Activated CD8-positive, alpha-beta T cell treated with anti-CD3 and anti-CD28 coated beads for 36 hours (primary cell): ENCODE measurements at regions not wholly inside any gene's neighbourhood (a gene's known extent, or its start where the extent isn't known, plus 50 kb on each side); places are given as distances from the start of the nearest gene placed in this dataset.
"Not testable (repeated sequence)": the region's sequence is repeated elsewhere in the genome, so short reads cannot be mapped to it uniquely, and the experiment has no call there.

ENCODE experiments used
- ATAC-seq: fragments of 200-7000 bp; cut with Tn5 transposase; one replicate; pipeline ENCODE4 v1.10.0; 2021; ENCODE audit warnings: mild to moderate bottlenecking, moderate library complexity
- CTCF ChIA-PET: fragments of 350-600 bp; sonication (Branson Sonifier 250); formaldehyde crosslinking; loops from one replicate; lab custom pipeline; 2021; ENCODE audit warnings: antibody characterized with exemption; lab: Charles Lee
- POLR2A ChIA-PET: fragments of 350-600 bp; sonication (Branson Sonifier 250); formaldehyde crosslinking; loops from one replicate; lab custom pipeline; 2021; ENCODE audit warnings: antibody characterized with exemption; lab: Charles Lee
- DNase-seq: peaks from one replicate; pipeline ENCODE4 v3.0.0-alpha.2; 2020
- H3K27ac Mint-ChIP-seq: one replicate; pipeline ENCODE4 v1.8.0; 2021; ENCODE audit warnings: mild to moderate bottlenecking, mixed read lengths
- H3K27me3 Mint-ChIP-seq: one replicate; pipeline ENCODE4 v1.8.0; 2021; ENCODE audit warnings: mixed read lengths
- H3K36me3 Mint-ChIP-seq: one replicate; pipeline ENCODE4 v1.8.0; 2021; ENCODE audit warnings: low read depth, mixed read lengths
- H3K4me1 Mint-ChIP-seq: one replicate; pipeline ENCODE4 v1.8.0; 2021; ENCODE audit warnings: low read depth, mixed read lengths
- H3K4me3 Mint-ChIP-seq: one replicate; pipeline ENCODE4 v1.8.0; 2021; ENCODE audit warnings: mild to moderate bottlenecking, moderate library complexity, mixed read lengths
- H3K9me3 Mint-ChIP-seq: one replicate; pipeline ENCODE4 v1.8.0; 2021; ENCODE audit warnings: mixed read lengths
- intact Hi-C: fragments of 100-400 bp; cut with micrococcal nuclease; formaldehyde crosslinking; loops from one replicate; pipeline ENCODE4 v1.10.0; 2022
- TF ChIP-seq, protein P1 (sequence below): fragments of 200-600 bp; IDR thresholded peaks from one replicate; pipeline ENCODE4 v1.8.0; 2022; ENCODE audit warnings: antibody characterized with exemption, mild to moderate bottlenecking

DNA sequence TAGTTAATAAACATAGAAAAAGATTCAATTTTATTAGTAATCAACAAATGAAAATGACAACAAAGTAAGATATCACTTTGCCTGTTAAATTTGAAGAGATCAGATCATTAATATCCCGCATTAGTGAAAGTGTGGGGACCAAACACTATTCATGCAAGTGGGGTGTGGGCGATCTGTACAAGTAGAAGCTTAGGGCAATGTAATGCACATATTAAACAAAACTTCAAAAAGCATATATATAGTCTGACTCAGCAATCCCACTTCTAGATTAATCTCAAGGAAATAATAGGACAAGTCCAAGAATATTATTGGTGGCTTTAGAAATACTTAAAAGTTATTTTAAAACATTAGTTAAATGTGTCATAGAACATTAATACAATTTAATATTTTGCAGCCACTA, 188.5 kb downstream of the LRRC70 start:
- H3K4me3 Mint-ChIP-seq: no peak overlapping the region
- TF ChIP-seq, protein P1, sequence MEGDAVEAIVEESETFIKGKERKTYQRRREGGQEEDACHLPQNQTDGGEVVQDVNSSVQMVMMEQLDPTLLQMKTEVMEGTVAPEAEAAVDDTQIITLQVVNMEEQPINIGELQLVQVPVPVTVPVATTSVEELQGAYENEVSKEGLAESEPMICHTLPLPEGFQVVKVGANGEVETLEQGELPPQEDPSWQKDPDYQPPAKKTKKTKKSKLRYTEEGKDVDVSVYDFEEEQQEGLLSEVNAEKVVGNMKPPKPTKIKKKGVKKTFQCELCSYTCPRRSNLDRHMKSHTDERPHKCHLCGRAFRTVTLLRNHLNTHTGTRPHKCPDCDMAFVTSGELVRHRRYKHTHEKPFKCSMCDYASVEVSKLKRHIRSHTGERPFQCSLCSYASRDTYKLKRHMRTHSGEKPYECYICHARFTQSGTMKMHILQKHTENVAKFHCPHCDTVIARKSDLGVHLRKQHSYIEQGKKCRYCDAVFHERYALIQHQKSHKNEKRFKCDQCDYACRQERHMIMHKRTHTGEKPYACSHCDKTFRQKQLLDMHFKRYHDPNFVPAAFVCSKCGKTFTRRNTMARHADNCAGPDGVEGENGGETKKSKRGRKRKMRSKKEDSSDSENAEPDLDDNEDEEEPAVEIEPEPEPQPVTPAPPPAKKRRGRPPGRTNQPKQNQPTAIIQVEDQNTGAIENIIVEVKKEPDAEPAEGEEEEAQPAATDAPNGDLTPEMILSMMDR: no peak
- ATAC-seq (no peak), DNase-seq (no peak)
- H3K27me3 Mint-ChIP-seq: peaks cover 1% of the 10 kb centered on the region
- intact Hi-C loops: no loop called here
- H3K4me1 Mint-ChIP-seq: no peaks in the 10 kb centered on the region
- H3K27ac Mint-ChIP-seq: no peak overlapping the region
- ChIA-PET CTCF (interaction anchor here (1.5 kb wide), 1 partner anchor 307 kb away, joined by 4 read pairs; no protein-coding TSS in a partner anchor), POLR2A (no interaction called here)
- H3K36me3 Mint-ChIP-seq: no peaks in the 10 kb centered on the region
- H3K9me3 Mint-ChIP-seq: no peaks in the 10 kb centered on the region

DNA sequence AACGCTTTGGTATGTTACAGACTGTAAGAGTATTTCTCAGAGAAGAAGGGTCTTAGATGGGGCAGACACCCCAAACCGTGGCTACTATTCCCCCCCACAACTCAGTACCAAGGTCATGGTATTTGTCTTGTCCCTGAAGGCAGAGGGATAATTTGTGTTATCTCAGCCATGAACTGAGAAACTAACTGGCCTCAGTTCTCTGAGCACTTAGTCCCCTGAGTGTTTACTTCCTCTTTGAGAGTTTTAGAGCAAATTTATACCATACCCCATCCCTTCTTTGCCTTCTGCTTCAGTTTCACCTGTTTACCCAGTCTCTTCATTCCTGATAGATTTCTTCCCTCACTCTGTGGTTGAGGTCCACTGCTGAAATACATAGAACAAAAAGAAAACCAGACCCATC, 183.9 kb downstream of the LRRC70 start:
- Mint-ChIP-seq H3K27me3 (no peaks in the 10 kb centered on the region), H3K4me1 (no peaks in the 10 kb centered on the region), H3K27ac (no peak overlapping the region), H3K9me3 (no peaks in the 10 kb centered on the region), H3K36me3 (no peaks in the 10 kb centered on the region), H3K4me3 (no peak overlapping the region)
- DNase-seq (no peak), ATAC-seq (no peak)
- intact Hi-C loops: no loop called here
- CTCF ChIA-PET: no interaction called here
- POLR2A ChIA-PET: no interaction called here
- TF ChIP-seq, protein P1: no peak

DNA sequence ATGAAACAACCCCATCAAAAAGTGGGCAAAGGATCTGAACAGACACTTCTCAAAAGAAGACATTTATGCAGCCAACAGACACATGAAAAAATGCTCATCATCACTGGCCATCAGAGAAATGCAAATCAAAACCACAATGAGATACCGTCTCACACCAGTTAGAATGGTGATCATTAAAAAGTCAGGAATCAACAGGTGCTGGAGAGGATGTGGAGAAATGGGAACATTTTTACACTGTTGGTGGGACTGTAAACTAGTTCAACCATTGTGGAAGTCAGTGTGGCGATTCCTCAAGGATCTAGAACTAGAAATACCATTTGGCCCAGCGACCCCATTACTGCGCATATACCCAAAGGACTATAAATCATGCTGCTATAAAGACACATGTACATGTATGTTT, 179.1 kb downstream of the LRRC70 start:
- H3K36me3 Mint-ChIP-seq, intact Hi-C loops, H3K4me3 Mint-ChIP-seq, POLR2A ChIA-PET, DNase-seq, CTCF ChIA-PET, H3K27ac Mint-ChIP-seq, H3K9me3 Mint-ChIP-seq, H3K27me3 Mint-ChIP-seq, H3K4me1 Mint-ChIP-seq, ATAC-seq: not testable (repeated sequence)

DNA sequence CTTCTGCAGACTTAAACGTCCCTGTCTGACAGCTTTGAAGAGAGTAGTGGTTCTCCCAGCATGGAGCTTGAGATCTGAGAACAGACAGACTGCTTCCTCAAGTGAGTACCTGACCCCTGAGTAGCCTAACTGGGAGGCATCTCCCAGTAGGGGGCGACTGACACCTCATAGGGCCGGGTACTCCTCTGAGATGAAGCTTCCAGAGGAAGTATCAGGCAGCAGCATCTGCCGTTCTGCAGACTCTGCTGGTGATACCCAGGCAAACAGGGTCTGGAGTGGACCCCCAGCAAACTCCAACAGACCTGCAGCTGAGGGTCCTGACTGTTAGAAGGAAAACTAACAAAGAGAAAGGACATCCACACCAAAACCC, 174.4 kb downstream of the LRRC70 start:
- DNase-seq, intact Hi-C loops, ATAC-seq, POLR2A ChIA-PET, H3K9me3 Mint-ChIP-seq, H3K27ac Mint-ChIP-seq, CTCF ChIA-PET, H3K4me3 Mint-ChIP-seq, H3K27me3 Mint-ChIP-seq, H3K36me3 Mint-ChIP-seq, H3K4me1 Mint-ChIP-seq: not testable (repeated sequence)

DNA sequence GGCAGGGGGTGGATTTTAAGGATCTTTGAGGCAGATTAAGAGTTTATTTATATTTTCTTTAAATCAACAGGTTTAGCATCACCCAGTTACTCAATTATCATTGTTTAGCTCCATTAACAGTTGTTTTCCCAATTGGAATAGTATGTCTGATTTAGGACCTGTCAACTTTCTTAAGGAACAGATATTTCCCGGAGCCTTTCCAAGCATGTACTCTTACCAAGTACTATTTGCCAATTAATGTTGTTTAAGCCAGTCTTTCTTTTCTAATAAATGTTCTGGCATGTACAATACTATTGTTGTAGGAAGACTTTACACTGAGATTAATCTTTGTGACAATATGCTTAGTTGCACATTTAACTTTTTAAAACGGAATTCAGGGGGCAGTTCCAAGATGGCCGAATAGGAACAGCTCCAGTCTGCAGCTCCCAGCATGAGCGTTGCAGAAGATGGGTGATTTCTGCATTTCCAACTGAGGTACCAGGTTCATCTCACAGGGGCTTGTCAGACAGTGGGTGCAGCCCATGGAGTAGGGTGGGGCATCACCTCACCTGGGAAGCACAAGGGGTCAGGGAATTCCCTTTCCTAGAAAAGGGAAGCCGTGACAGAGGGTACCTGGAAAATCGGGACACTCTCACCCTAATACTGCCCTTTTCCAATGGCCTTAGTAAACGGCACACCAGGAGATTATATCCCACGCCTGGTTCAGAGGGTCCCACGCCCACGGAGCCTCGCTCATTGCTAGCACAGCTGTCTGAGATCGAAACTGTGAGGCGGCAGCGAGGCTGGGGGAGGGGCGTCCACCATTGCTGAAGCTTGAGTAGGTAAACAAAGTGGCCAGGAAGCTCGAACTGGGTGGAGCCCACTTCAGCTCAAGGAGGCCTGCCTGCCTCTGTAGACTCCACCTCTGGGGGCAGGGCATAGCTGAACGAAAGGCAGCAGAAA, 173.7 kb downstream of the LRRC70 start:
- H3K4me1 Mint-ChIP-seq, POLR2A ChIA-PET, H3K36me3 Mint-ChIP-seq, H3K4me3 Mint-ChIP-seq, DNase-seq, H3K9me3 Mint-ChIP-seq, H3K27ac Mint-ChIP-seq, intact Hi-C loops, H3K27me3 Mint-ChIP-seq, CTCF ChIA-PET, ATAC-seq: not testable (repeated sequence)

DNA sequence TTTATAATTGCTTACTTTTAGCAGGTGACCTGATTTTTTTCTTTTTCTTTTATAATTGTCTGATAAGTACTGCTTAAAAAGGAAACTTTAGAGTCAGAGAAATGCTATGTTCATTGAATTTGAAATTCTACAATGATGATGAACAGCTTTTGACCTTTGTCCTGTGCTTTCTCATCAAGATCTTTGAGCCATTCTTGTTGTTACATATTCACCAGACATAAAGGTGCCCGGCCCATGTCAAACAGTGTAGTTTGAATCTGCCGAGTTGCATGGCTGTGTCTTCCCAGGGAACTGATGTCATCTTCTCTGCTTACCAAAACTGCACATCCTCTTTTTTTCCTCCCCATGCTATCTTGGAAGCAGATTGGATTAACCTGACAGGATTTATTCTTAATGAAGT, 163.6 kb downstream of the LRRC70 start:
- TF ChIP-seq, protein P1: no peak
- DNase-seq (no peak), ATAC-seq (no peak)
- H3K4me3 Mint-ChIP-seq: no peak overlapping the region
- H3K9me3 Mint-ChIP-seq: no peaks in the 10 kb centered on the region
- no peaks in the 10 kb centered on the region for H3K4me1 Mint-ChIP-seq
- intact Hi-C loops: no loop called here
- H3K27ac Mint-ChIP-seq: no peak overlapping the region
- H3K36me3 Mint-ChIP-seq: no peaks in the 10 kb centered on the region
- POLR2A ChIA-PET: no interaction called here
- H3K27me3 Mint-ChIP-seq: peaks cover 8% of the 10 kb centered on the region
- CTCF ChIA-PET: no interaction called here
